ENCODE measurements at regions not wholly inside any gene's neighbourhood (a gene's known extent, or its start where the extent isn't known, plus 50 kb on each side); places are given as distances from the start of the nearest gene placed in this dataset.
"Not testable (repeated sequence)": the region's sequence is repeated elsewhere in the genome, so short reads cannot be mapped to it uniquely, and the experiment has no call there.

DNA sequence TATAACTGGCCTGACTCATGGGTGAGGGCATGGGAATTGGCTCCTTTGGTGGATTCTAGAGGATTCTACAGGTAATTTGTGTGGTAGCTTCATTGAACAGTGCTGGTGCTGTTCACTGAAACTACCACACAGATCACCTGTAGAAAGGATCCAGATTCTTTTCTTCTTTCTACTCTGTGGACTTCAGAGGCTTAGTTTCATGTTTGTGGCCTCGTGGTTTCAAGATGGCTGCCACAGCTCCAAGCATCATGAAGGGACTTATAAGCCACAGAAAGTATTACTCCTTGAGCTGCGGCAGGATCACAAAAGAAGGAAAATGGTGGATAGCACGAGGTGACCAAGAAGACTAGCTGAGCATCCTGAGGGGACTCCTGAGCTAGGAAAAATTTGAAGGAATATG, 88.9 kb downstream of the ADCYAP1 start:
- DNase-seq (ENCODE audit: low read depth in 3 of 3, low spot score in 2 of 3) = no peak

DNA sequence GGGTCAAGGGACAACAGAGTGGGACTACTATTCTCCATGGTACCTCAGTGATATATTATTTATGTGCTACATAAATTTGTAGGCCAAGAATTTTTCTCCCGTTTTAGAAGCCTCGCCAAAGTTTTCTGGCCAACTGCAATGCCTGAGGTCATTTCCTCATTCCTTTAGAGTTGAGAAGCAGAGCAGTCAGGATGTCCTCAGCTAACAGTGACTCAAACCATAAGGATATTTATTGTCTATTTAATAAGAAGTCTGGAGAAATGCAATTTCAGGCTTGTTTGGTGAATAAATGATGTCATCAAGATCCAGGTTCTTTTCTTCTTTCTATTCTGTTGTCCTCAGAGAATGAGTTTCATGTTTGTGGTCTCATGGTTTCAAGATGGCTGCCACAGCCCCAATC, 91.0 kb downstream of the ADCYAP1 start:
- no peak for DNase-seq (ENCODE audit: low read depth in 3 of 3, low spot score in 2 of 3)

DNA sequence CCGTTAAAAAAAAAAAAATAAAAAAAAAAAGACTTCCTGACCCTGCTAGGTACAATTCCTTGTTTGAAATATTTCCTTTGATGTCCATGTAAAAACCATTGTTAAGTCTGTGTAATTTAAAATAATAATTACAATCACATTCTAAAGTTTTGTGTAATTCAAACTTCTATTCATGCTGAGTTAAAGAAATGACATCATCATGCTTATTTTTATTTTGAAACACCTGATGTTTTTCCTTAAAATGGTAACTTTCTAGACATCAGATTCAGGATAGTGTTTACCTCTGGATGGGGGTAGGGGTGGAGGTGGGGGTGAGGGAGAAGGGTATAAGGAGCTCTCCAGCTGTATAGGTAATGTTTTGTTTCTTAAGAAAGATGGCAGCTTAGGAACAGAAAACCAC, 92.8 kb downstream of the ADCYAP1 start:
- DNase-seq (ENCODE audit: low read depth in 3 of 3, low spot score in 2 of 3) = no peak

DNA sequence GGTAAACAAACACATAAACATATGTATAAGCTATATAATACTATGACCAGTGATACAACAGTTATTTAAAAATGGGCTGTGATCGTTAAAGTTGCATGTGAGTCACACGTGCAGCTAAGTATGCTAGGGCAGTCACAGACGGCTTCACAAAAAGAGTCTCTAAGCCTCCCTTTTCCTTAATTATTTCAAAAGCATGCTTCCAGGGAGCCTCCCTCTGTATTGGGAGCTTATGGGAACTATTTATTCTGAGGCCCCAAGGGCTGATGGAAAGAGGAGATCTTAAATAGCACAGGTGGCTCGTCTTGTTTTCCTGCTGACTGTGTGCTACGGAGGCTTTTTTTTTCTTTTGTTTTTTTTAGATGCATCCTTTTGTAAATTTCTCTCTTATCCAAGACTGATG, 94.3 kb downstream of the ADCYAP1 start:
- no peak for DNase-seq (ENCODE audit: low read depth in 3 of 3, low spot score in 2 of 3)

DNA sequence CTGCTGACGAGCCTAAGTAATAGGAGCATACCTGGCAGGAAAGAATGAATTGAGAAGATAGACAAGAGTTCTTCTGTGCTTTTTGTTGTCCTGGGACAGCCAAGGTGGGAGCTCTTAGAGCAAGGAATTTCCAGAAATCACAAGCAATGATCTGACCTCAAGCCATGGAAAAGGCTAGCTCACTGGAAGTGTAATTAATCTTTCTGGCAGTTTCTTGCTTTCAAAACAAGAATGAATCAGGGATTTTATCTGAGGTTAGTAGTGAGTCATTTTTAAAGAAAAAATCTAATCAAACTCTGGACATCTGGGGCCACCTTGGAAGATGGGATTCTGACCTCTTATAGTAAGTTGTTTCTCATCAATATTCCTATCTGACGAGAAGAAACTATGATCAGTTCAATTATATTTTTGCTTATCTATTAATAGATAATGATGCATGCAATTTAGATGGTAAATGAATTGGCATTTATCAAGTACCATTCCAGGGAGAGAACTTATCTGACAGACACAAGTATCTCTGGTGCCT, 98.0 kb downstream of the ADCYAP1 start:
- DNase-seq (ENCODE audit: low read depth in 3 of 3, low spot score in 2 of 3) = no peak

DNA sequence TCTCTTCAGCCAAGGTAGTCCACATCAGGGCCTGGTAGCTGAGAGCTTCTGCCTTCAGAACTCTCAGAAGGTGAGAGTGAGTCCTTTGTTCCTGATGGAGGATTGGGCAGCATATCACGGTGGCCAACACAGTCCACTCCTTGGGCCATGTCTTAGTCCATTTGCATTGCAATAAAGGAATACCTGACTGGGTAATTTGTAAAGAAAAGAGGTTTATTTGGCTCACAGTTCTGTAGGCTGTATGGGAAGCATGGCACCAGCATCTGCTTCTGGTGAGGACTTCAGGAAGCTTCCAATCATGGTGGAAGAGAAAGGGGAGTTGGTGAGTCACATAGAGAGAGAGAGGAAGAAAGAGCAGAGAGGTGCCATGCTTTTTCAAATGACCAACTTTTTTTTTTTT, 98.8 kb downstream of the ADCYAP1 start:
- DNase-seq (ENCODE audit: low read depth in 3 of 3, low spot score in 2 of 3) = no peak

DNA sequence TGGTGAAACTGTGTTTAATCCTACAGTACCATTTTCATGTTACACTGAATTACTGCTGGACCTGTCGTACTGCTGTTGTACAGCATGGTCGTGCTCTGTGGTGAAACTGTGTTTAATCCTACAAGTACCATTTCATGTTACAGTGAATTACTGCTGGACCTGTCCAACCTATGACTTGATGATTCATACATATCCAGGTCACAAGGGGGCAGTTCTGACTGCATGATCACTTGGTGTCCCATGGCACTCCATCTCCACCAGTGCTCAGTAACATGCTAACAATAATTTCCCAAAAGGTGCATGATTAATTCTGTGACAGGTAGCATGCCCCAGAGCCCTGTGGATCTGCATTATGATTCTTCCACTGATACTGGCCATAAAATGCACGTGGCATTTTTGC, 101.6 kb downstream of the ADCYAP1 start:
- no peak for DNase-seq (ENCODE audit: low read depth in 3 of 3, low spot score in 2 of 3)

DNA sequence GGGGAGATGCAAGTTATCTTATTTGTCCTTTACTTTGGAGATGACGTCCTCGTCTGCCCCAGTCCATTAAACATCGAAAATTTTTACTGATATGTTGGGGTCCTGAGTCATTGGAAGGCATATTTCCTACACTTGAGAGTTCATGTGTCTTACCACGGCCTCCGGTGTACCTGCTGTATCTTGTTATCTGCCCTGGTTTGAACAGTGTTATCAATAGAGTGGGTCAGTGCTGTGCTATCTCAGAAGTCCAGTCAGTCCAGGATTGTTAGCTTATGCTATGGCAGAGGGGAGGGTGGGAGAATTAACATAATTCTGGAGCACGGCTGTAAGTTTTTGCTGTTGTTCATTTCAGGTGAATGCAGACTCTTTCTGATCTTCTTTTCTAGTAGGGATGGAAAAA, 102.3 kb downstream of the ADCYAP1 start:
- DNase-seq (ENCODE audit: low read depth in 3 of 3, low spot score in 2 of 3) = no peak

DNA sequence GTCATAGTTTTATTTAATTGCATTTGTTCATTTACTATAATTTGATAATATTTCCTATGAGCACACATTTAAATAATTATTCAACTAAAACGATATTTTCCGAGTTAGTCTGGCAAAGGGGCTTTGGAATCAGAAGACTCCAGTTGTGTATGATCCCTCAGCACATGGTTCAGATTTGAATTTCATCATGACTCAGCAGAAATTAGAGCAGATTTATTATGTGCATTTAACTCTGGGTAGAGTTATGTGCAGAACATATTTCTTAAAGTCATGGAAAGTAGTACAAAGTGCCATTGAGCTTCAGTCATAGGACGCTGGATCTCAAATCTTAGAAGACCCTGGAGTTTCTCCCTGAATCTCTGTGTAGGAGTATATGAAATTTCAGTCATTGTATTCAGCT, 106.7 kb downstream of the ADCYAP1 start:
- DNase-seq (ENCODE audit: low read depth in 3 of 3, low spot score in 2 of 3) = no peak

DNA sequence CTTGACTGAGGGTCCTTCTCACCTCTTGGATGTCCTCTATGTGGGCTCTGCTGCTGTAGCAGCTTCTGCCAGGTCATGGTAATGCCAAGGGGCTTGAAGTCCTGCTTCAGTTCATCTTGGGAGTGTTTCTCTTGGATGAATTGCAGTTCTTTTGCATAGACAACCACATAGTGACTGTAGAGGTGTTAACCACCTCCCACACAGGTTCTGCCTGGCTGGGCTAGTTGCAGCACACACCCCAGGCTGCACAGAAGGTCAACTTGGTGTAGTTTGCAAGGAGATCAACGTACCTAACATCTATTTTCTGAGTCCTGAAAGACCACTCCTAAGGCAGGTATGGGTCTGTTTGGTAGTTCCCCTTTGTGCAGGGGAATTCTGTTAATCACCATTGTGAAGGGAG, 108.1 kb downstream of the ADCYAP1 start:
- no peak for DNase-seq (ENCODE audit: low read depth in 3 of 3, low spot score in 2 of 3)

DNA sequence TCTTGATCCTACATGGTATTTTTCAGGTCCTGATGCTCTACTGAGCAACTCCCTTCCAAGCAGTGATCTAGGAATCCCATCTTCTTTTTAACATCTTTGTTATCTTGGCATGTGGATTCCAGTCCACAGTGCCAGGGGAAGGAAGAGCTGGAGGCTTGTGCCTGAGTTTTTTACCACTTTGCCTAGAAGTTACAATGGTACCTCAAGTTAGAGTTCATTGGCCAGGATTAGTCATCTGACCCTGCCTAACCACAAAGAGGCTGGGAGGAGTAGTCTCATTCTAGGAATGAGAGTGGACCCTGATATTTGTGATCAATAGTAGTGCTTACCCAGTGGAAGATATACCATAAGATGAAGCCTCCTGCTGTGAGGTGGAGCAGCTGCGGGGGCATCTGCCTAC, 109.3 kb downstream of the ADCYAP1 start:
- DNase-seq (ENCODE audit: low read depth in 3 of 3, low spot score in 2 of 3) = no peak

DNA sequence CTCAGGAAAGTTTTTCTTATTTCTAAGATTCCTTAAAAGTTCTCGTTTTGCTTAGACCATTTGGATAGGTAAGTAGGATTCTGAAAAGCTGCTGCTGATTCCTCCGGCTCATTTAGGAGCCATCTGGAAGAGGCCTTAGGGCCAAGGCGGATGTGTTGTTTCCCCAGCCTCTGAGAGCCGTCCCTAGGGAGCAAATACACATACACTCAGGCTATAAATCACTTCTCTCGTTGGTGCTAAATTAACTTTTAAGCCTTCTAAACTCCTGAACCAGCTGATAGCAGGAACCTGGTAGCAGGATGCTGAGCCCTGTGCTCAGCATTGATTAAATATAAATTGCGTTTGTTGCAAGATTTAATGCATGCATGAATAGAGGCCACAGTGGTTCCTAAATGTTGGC, 109.8 kb downstream of the ADCYAP1 start:
- DNase-seq (ENCODE audit: low read depth in 3 of 3, low spot score in 2 of 3) = no peak

DNA sequence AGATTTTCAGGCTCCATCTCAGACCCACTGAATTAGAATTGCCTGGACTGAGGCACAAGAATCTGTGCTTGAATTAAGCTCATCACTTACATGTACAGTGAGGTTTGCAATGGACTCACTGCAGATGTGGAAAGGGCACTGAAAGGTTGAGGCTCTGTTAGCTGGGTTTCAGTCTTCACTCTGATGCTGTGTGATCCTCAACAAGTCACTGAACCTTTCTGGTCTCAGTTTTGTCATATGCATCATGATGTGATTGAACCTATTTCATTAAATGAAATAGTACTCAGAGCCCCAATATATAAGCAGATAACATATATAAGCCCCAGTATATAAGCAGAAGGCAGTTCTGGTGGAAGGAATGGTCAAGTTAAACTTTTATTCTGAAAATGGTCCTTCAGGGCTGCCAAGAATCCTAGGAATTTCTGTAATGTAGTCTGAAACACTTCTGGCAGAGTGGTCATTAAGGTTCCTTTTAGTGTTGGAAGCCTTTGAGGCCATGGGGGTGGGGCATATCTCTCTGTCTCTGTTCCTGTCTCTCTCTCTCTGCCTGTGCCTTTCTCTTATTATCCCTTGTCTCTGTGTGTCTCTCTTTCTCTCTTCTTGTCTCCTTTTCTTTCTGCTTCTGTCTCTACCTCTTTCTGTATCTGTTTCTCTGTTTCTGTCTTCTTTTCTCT, 110.4 kb downstream of the ADCYAP1 start:
- DNase-seq (ENCODE audit: low read depth in 3 of 3, low spot score in 2 of 3) = no peak

DNA sequence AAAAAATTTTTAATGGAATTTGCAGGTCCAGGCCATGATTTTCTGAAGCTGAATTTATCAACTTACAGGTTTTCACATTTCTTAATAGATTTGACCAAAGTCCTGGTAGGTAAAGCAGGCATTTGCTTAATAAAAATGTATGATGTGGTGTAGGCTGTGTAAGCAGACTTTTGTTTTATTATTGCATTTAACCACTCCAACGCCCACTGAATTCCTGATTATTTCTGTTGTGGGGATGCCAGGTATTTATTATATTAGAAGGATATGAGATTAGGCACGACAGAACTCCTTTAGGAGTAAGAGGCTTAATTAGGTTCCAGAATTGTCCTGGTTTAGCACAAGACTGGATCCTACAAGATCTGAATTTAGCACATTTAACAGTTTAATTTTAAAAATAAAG, 111.1 kb downstream of the ADCYAP1 start:
- no peak for DNase-seq (ENCODE audit: low read depth in 3 of 3, low spot score in 2 of 3)

DNA sequence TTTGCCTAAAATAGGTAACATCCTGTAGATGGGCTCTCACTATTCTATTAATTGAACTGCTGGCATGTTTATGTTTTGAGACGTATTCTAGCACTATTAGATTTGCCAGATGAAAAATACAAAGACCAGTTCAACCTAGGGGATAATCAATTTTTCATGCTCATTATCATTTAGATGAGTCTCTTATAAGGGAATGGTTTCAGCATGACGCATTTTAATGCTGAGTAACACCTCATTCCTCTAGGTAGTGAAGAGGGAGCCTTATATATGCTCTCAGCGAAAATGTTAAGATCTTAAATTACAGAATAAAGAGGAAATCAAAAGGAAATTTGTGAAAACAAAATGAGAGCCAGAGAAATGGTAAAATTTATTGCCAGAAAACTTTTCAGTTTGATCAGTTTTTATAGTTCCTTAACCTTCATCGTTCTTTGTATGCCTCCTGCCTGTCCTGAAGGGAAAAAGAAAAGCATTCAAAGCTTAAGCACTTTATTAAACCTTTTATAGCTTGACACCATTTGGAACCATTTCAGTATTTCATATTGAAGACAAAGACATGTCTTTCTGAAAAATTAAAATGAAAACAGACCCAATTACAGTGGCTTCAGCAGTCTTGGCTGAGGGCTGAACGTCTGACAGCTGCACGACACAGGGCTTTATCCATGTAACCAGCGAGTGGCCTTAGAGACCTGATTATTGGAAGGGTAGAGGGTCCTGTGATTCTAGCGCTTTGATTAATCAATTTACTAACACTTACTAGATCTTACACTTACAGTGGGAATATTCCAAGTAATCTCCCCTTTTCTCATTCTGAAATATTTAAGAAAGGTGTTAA, 112.8 kb downstream of the ADCYAP1 start:
- no peak for DNase-seq (ENCODE audit: low read depth in 3 of 3, low spot score in 2 of 3)

DNA sequence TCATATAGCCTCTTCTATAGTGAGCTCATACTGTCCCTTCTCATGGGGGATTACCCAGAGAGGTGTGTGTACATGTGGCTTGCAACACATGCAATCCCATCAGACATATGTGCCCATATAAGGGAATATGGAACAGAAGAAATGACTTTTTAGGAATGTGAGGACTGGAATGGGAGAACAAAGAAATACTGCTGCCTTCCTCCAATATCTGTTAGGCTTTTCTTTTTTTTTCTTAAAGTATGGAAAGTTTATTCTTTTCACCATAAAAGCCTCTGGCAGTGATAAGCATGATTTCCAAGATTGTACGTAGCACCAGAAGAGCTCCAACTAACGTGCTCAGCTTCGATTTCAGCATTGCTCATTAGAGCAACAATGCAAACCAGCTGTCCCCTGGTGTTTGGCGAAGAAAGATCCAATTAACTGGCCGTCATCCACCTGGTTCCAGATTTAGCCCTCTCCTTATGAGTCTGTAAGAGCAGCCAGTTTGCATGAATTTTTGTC, 113.6 kb downstream of the ADCYAP1 start:
- no peak for DNase-seq (ENCODE audit: low read depth in 3 of 3, low spot score in 2 of 3)

DNA sequence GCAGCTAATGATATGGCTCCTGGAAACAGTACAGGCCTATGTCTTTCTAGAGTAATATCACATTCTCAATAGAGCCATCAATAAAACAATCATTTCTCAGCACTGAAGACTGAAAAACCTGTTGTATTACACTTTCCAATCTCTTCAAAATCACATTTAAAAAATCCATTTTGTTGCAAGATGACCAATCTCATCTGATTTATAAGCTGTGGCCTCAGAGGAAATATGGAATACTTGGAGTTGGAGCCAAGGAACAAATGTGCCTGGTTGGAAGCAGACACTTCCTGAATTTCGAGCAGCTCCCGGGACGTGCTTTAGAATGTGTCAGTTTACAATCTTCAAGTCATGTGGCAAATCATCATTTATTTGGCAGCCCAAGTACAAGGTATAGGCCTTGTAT, 114.5 kb downstream of the ADCYAP1 start:
- no peak for DNase-seq (ENCODE audit: low read depth in 3 of 3, low spot score in 2 of 3)

DNA sequence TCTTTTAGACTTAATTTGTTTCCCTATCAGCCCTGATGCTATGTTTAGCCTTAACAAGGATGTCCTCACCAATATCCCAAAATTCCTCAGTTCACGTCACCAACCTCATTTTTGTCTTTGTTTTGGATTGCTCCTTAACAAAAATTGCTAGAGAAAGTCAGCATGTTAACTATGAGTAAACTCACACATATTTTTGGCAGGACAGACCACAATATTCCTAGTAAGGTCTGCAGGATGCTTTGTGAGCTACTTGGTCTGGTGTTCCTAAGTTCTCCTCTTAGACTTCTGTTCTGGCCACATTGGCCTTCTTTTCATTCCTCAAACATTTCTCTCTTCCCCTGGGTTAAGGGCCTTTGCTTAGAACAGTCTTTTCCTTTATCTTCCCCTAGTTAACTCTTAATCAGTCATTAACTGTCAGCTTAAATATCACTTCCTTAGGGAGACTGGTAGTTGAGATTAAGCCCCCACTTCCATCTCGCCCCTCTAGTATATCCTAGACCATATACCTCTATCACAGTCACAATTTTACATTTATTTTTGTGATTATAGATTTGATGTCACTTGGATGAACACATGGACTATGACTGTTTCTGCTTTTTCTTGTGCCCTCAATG, 116.2 kb downstream of the ADCYAP1 start:
- DNase-seq (ENCODE audit: low read depth in 3 of 3, low spot score in 2 of 3) = no peak

DNA sequence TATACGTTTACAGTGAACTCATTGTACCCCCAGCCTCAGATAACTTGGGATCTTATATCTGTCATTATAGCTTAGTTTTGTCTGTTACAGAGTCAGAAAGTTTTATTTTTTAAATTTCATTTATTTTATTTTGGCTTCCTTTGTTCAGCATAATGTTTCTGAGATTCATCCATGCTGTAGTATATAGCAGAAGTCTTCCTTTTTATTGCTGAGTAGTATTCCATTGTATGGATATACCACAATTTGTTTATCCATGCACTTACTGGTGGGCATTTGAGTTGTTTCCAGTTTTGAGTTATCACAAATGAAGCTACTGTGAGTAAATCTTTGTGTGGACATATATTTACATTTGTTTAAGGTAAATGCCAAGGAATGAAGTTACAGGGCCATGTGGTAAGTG, 122.3 kb downstream of the ADCYAP1 start:
- DNase-seq (ENCODE audit: low read depth in 3 of 3, low spot score in 2 of 3) = no peak

DNA sequence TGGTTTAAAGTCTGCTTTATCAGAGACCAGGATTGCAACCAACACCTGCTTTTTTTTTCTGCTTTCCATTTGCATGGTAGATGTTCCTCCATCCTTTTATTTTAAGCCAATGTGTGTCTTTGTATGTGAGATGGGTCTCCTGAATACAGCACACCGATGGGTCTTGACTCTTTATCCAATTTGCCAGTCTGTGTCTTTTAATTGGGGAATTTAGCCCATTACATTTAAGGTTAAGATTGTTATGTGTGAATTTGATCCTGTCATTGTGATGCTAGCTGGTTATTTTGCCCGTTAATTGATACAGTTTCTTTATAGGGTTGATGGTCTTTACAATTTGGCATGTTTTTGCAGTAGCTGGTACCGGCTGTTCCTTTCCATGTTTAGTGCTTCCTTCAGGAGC, 128.4 kb downstream of the ADCYAP1 start:
- not testable (repeated sequence) for DNase-seq (ENCODE audit: low read depth in 3 of 3, low spot score in 2 of 3)

DNA sequence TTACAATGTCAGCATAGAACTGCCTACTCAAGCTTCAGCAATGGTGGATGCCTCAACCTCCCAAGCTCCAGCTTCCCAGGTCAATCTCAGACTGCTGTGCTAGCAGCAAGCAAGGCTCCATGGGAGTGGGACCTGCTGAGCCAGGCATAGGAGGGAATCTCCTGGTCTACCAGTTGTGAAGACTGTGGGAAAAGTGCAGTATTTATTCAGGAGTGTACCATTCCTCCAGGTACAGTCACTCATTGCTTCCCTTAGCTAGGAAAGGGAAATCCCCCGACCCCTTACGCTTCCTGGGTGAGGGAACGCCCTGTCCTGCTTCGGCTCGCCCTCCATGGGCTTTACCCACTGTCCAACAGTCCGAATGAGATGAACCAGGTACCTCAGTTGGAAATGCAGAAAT, 130.3 kb downstream of the ADCYAP1 start:
- DNase-seq (ENCODE audit: low read depth in 3 of 3, low spot score in 2 of 3) = no peak

DNA sequence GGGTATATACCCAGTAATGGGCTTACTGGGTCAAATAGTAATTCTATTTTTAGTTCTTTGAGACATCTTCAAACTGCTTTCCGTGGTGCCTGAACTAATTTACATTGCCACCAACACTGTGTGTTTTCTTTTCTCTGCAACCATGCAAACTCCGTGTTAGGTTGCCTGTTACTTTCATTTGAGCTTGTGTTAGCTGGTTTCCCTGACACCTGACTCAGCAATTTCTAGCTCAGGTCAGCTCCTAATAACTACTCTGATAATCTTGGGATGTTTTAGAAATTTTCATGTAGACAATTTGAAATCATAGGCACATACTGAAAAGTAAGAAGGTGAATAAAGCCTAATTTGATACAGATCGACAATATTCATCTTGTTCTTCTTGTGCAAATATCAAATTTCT, 132.3 kb downstream of the ADCYAP1 start:
- no peak for DNase-seq (ENCODE audit: low read depth in 3 of 3, low spot score in 2 of 3)
